SK-N-SH treated with all-trans-retinoic acid at 6 μM for 48 hours (cell line): ENCODE measurements at regions not wholly inside any gene's neighbourhood (a gene's known extent, or its start where the extent isn't known, plus 50 kb on each side); places are given as distances from the start of the nearest gene placed in this dataset.

Experiments
- BACH2 ChIP-seq: fragments of 250-450 bp; sonication (Bioruptor Pico); IDR thresholded peaks from 2 replicates; pipeline ENCODE4 v1.9.0; 2021; ENCODE audit warnings: mild to moderate bottlenecking, borderline replicate concordance
- PPARA ChIP-seq: fragments of 250-450 bp; sonication (Bioruptor Pico); IDR thresholded peaks from 2 replicates; pipeline ENCODE4 v1.5.0; 2020; ENCODE audit warnings: mild to moderate bottlenecking, borderline replicate concordance
- RARB ChIP-seq: fragments of 250-450 bp; sonication (Bioruptor Pico); IDR thresholded peaks from 2 replicates; pipeline ENCODE4 v1.8.0; 2021; ENCODE audit warnings: mild to moderate bottlenecking, moderate library complexity
- SNAI2 ChIP-seq: fragments of 250-450 bp; sonication (Bioruptor Pico); IDR thresholded peaks from 2 replicates; pipeline ENCODE4 v1.5.0; 2020; ENCODE audit warnings: mild to moderate bottlenecking, moderate library complexity
- ZFP30 ChIP-seq: fragments of 450-650 bp; formaldehyde crosslinking; IDR thresholded peaks from 2 replicates; pipeline ENCODE4 v1.5.0; 2022; ENCODE audit warnings: mild to moderate bottlenecking, moderate library complexity
- TF ChIP-seq, protein P1 (sequence below): fragments of 250-450 bp; sonication (Bioruptor Pico); IDR thresholded peaks from 2 replicates; pipeline ENCODE4 v1.8.0; 2020; ENCODE audit warnings: mild to moderate bottlenecking, moderate library complexity, borderline replicate concordance
- TF ChIP-seq, protein P2 (sequence below): fragments of 250-450 bp; sonication (Bioruptor Pico); IDR thresholded peaks from 2 replicates; pipeline ENCODE4 v1.5.1; 2020; ENCODE audit warnings: low read depth, mild to moderate bottlenecking, moderate library complexity

DNA sequence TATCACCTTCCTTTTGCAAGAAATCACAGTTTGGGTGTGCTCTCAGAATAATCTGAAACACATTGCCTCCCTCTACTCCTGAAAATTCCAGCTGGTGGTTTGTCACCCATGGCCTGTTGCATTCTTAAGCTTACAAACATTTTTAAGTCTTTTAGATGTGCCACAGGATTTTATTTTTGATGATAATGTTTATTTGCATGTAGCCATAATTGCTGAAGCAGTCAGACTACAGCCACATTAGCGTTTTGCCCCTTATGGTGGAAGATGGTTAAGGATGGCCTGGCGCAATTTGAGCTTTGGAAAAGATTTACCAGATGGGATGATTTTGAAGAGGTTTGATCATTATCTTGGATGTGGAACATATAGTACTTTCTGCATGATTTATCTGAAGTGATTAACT lies 439.5 kb downstream of the MEIS1 start:
- TF ChIP-seq BACH2 (CRISPR knock-in tag) (no peak), SNAI2 (no peak), RARB (no peak), ZFP30 (CRISPR knock-in tag) (no peak), PPARA (CRISPR knock-in tag) (no peak)
- TF ChIP-seq, protein P1, sequence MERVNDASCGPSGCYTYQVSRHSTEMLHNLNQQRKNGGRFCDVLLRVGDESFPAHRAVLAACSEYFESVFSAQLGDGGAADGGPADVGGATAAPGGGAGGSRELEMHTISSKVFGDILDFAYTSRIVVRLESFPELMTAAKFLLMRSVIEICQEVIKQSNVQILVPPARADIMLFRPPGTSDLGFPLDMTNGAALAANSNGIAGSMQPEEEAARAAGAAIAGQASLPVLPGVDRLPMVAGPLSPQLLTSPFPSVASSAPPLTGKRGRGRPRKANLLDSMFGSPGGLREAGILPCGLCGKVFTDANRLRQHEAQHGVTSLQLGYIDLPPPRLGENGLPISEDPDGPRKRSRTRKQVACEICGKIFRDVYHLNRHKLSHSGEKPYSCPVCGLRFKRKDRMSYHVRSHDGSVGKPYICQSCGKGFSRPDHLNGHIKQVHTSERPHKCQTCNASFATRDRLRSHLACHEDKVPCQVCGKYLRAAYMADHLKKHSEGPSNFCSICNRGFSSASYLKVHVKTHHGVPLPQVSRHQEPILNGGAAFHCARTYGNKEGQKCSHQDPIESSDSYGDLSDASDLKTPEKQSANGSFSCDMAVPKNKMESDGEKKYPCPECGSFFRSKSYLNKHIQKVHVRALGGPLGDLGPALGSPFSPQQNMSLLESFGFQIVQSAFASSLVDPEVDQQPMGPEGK = no peak
- TF ChIP-seq, protein P2, sequence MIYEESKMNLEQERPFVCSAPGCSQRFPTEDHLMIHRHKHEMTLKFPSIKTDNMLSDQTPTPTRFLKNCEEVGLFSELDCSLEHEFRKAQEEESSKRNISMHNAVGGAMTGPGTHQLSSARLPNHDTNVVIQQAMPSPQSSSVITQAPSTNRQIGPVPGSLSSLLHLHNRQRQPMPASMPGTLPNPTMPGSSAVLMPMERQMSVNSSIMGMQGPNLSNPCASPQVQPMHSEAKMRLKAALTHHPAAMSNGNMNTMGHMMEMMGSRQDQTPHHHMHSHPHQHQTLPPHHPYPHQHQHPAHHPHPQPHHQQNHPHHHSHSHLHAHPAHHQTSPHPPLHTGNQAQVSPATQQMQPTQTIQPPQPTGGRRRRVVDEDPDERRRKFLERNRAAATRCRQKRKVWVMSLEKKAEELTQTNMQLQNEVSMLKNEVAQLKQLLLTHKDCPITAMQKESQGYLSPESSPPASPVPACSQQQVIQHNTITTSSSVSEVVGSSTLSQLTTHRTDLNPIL (CRISPR knock-in tag) = no peak
